H7 (cell line): ENCODE measurements at regions not wholly inside any gene's neighbourhood (a gene's known extent, or its start where the extent isn't known, plus 50 kb on each side); places are given as distances from the start of the nearest gene placed in this dataset.

Experiments used
- DNase-seq: peaks from one replicate; pipeline ENCODE4 v3.0.0; 2012
- H3K27me3 ChIP-seq: 2 replicates; pipeline ENCODE4 v1.6.0; 2011; ENCODE audit warnings: mild to moderate bottlenecking, low read length; ENCODE audit not compliant: control insufficient read depth, insufficient read depth
- H3K36me3 ChIP-seq: replicated peaks from 2 replicates; pipeline ENCODE4 v1.5.1; 2011; ENCODE audit warnings: low read length; ENCODE audit not compliant: control insufficient read depth, insufficient read depth
- H3K4me3 ChIP-seq: 2 replicates; pipeline ENCODE4 v1.5.1; 2011; ENCODE audit warnings: low read depth, mild to moderate bottlenecking, control low read depth, low read length, moderate library complexity; ENCODE audit not compliant: insufficient read depth

DNA sequence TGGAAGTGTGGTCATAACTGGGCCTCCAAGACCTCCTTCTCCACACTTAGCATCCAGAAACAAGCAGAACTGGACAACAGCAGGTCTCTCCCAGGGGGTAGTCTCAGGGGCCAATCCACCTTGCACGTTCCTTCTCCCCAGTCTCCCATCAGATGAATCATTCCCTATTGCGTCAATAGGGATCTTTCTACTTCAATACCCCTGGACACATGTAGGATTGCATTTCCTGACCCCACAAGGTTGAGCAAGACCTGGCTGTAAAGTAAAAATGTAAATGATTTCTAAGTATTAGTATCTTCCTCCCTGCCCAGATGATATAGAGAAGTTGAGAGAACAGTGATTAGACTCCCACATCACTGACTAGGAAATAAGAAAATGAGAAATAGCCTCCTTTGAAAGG, 224.5 kb upstream of the CSF3R start:
- no peak for DNase-seq
- H3K36me3 ChIP-seq = no peaks in the 10 kb centered on the region
- H3K4me3 ChIP-seq = no peak overlapping the region
- H3K27me3 ChIP-seq = peaks cover 4% of the 10 kb centered on the region; the same call in 1 of the 2 replicates

DNA sequence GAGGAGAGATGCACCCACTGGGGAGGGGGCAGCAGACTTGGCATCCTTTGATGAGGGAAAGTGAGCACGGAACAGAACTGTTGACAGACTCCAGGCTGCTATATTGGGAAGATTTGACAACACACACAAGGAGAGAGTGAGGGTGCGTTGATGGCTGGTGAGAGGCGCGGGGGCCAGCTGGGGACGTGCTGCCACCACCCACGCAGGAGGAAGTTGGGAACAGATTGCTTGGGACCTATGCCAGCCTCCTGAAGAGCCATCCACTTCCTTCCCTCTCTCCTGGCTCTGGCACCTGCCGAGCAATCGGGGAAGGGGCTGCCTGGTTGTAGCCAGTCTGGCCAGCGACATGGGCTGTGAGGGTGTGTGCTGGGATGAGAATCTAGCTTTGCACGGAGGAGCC, 223.7 kb upstream of the CSF3R start:
- Histone ChIP-seq H3K27me3 (peaks cover 4% of the 10 kb centered on the region; the same call in 1 of the 2 replicates), H3K36me3 (no peaks in the 10 kb centered on the region), H3K4me3 (no peak overlapping the region)
- no peak for DNase-seq

DNA sequence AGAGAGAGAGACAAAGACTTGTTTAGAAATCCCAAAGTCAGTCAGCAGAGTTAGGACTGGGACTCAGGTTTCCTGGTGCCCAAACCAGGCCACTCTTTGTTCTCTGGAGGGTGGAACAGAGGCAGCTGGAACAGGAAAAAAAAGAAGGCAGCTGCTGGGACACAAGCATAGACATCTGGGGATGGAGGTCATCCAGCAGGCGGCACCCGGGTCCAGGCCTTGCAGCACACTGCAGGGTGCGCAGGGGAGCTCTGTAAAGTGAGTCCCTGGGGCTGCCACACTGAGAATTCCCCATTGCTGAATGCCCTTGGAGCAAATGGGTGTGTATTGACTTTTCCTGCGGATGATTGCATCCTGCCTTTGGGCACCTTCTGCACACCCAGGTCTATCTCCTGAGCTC, 222.9 kb upstream of the CSF3R start:
- peak; percentile 64 for DNase-seq

DNA sequence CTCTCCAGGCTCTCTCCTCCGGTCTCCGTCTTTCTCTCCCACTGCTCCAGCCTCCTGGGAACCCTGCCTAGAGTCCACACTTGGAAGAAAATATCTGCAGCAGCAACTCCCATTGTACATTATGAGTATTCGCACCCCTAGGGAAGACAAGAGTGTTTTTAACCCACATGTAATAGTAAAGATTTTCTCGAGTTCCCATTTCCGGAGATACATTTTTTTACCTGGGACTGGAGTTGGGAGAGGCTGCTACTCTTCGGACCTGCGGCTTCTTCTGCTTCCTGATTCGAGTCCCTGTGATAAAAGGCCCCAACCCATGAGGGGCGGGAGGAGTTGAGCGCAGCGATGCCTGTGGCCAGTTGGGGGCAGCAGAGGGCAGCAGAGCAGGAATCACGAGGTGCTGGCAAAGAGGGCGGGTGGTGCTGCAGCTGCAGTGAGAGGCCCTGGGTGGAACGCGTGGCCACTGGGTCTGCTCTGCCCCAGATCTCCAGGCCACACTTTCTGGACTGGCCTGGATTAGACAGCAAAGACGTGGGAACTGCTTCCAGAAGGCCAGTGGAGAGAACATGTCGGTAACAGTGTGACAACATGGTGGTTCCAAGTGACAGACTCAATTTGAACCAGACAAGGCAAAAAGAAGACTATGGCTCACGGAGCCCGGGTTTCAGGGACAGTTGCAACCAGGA, 221.0 kb upstream of the CSF3R start:
- H3K36me3 ChIP-seq = no peaks in the 10 kb centered on the region
- peaks cover 1% of the 10 kb centered on the region; the same call in 1 of the 2 replicates for H3K27me3 ChIP-seq
- no peak overlapping the region for H3K4me3 ChIP-seq
- peak; percentile 93 for DNase-seq

More for the DNA sequence above, 222.9 kb upstream of the CSF3R start:
- H3K4me3 ChIP-seq = no peak overlapping the region
- H3K27me3 ChIP-seq = peaks cover 4% of the 10 kb centered on the region; the same call in 1 of the 2 replicates
- H3K36me3 ChIP-seq = no peaks in the 10 kb centered on the region

DNA sequence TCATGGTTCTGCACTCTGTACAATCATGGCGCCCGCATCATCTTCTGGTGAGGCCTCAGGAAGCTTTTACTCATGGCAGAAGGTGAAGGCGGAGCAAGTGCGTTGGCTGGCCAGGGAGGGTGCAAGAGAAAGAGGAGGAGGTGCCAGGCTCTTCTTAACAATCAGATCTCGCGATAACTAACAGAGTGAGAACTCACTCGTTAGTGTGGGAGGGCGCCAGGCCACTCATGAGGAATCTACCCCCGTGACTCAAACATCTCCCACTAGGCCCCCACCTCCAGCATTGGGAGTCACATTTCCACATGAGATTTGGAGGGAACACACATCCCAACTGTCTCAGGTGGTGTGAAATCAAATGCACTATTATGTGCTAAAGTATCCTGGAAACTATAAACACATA, 220.2 kb upstream of the CSF3R start:
- no peak for DNase-seq
- Histone ChIP-seq H3K27me3 (peaks cover 1% of the 10 kb centered on the region; the same call in 1 of the 2 replicates), H3K36me3 (no peaks in the 10 kb centered on the region), H3K4me3 (no peak overlapping the region)

DNA sequence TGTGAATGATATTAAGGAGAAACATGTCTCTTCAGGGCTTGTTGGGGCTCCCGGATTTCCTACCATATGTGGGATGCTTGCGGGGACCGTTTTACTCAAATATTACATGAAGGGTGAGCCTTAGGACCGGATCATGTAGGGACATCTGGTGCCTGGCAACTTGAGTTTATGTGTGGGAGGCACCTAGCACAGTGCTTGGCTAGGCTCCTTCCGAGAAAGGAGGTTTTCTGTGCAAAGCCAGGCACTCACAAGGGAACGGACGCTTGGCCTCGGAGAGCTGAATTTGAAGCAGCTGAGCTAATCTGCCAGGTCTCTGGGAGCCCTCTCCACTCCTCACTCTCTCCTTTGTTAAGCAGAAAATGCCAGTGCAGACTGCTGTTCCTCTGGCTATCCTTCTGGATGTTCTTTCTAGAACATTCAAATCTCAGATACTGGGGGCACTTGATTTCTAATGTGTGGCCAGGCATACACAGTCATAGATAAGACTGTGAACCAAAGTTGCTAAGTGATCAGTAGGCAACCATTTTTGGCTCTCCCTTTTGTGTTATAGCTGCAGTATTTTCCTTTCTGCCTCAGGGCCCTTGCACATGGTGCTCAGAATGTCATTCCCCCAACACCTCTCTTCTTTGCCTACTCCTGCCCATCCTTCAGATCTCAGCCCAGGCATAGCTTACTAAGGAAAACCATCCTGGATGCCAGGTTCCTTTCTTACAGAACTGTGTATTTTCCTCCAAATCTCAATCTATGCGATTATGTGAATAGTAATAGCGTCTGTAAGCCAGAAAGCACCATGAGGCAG, 216.6 kb upstream of the CSF3R start:
- Histone ChIP-seq H3K27me3 (no peaks in the 10 kb centered on the region; the same call in 1 of the 2 replicates), H3K4me3 (no peak overlapping the region), H3K36me3 (no peaks in the 10 kb centered on the region)
- DNase-seq = no peak

DNA sequence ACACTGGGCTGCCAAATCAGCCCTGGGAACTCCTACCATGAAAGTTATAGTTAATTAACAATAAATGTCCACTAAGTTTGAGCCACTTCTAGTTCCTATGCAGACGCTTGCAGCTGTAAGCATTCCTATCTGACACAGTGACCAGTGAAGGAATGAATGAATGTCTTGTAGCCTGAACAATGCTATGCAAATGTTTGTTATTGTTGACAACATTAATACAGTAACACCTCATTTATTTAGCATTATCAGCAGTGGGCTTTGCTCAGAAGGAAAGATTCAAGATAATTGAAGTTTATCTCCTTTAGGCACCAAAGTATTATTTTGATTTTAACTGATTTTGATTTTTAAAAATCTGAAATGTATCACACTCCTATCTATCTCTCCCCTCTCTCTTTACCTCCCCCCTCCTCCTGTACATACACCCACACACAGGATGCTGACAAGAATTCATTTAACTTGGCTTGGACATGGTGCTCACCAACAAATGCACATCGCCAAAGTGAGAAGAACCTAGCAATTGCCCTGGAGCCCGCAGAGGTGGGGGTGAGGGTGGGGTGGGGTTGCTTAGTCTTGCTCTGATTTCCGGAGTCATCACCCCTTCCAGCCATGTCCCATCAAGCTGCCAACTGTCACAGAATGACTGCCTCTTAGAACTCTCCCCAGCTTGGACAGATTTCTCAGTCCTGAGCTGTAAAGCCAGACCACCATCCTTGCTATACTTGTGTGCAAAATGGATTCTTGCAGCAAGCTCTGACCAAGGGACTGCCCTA, 215.3 kb upstream of the CSF3R start:
- no peaks in the 10 kb centered on the region for H3K27me3 ChIP-seq
- no peak overlapping the region for H3K4me3 ChIP-seq
- no peak for DNase-seq
- H3K36me3 ChIP-seq = no peaks in the 10 kb centered on the region

DNA sequence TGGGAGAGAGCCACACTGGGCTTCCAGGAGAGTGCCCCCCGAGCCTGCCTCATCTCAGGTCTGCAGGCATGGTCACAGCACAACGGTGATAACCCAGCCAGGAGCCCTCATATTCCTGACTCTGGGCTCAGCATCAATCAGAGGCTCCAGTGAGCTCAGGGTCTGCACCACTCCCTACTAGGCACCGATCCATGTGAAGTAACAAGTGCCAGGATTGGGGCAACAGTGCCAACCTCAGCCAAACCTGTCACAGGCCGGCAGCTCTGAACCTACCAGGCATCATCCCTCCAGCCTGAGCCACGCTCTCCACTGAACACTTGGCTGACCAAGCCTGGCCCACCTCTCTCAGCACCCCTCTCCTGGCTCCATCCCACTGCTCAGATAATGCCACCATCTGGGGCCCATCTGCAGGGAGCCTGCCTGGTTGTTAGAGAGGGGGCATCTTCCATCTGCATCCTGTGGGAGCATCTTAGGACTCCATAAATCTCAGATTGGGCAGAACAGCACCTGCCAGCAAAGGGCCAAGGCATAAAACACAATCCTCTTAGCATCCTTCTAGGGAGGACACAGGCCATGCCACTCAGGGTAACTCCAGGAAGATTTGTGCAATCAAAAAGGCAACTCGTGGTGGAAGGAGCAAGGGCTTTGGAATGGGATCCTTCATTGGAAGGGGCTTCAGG, 213.7 kb upstream of the CSF3R start:
- DNase-seq = no peak
- no peak overlapping the region for H3K4me3 ChIP-seq
- H3K27me3 ChIP-seq = peaks cover 2% of the 10 kb centered on the region; the same call in 1 of the 2 replicates
- no peaks in the 10 kb centered on the region for H3K36me3 ChIP-seq

DNA sequence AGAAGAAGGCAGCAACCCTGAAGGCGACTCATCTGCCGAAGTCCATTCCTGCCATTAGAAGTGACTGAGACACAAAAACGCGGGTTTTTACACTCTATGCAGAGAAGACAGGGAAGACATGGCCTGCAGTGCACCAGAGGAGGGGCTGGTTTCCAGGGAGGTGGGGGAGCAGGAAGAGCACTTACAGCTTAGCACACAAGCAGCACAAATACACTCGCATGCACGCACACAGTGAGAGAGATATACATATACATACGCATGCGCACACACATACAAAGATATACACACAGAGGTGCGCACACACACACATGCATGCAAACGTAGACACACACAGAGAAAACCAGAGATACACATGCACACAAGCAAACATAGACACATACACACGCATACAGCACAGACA, 210.9 kb upstream of the CSF3R start:
- no peaks in the 10 kb centered on the region for H3K36me3 ChIP-seq
- no peak overlapping the region for H3K4me3 ChIP-seq
- DNase-seq = no peak
- H3K27me3 ChIP-seq = peaks cover 2% of the 10 kb centered on the region; the same call in 1 of the 2 replicates

DNA sequence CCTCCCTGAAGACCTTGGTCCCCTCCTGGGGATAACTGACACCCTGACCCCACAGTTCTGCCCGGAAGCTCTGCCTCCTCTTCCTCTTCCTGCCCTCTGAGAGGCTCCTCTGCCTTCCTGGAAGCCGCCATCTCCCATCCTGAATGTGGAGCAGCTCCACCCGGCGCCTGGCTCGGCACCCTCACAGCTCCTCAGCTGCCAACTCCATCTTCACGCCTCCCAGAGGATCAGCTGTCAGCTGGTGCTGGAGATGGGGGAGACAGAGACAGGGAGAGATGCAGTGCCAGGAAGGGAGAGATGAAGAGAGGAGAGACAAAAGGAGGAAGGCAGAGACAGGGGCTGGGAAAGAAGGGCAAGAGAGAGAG, 210.4 kb upstream of the CSF3R start:
- H3K27me3 ChIP-seq = peaks cover 2% of the 10 kb centered on the region; the same call in 1 of the 2 replicates
- no peaks in the 10 kb centered on the region for H3K36me3 ChIP-seq
- H3K4me3 ChIP-seq = no peak overlapping the region
- no peak for DNase-seq

DNA sequence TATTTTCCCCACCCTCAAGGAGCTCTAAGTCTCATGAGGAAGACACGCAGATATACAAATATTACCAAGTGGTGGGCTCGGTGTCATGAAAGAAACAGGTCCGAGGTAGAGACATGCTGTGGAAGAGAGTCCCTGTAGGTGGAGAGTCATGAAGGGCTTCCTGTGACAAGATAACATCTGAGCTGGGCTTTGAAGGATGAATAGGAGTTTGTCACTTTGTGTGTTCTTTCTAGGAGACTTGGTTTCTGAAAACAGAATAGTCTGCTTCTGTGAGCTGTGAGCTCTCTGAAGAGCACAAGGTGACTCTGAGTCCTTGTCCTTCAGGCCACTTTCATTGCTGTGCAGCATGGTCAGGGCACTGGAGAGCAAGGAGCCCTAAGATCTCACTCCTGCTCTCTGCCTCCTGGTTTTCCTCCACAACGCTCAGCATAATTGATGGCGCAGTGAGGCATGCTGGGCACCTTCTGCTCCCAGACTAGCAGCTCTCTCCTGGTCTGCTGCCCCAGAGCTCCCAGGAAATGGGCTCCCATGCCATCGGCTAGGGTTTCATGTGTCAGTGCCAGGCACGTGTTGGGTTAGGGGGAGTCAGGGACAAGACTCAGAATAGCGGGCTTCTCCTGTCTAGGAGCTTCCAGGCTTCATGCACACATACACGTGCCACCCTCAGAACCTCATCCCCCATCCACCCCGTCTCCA, 209.9 kb upstream of the CSF3R start:
- Histone ChIP-seq H3K36me3 (no peaks in the 10 kb centered on the region), H3K4me3 (no peak overlapping the region), H3K27me3 (peaks cover 6% of the 10 kb centered on the region; the same call in 1 of the 2 replicates)
- no peak for DNase-seq

DNA sequence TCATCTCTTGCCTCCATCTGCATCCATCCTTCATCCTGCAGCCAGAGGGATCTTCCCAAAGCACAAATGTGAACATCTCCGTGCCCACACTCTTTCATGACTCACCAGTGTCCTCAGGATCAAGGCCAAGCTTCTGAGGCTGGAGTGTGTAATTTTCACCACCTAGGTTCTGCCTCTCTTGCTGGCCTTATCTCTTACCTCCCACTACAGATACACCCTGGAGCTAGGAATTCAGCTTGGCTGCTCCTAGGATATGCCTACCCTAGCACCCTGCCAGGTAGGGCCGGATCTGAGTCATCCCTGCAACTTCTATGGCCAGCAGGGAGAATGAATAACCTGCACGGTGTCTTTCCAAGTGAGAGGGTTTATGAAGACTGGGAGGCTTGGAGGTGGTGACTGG, 208.7 kb upstream of the CSF3R start:
- Histone ChIP-seq H3K36me3 (no peaks in the 10 kb centered on the region), H3K4me3 (no peak overlapping the region), H3K27me3 (peaks cover 9% of the 10 kb centered on the region)
- no peak for DNase-seq

DNA sequence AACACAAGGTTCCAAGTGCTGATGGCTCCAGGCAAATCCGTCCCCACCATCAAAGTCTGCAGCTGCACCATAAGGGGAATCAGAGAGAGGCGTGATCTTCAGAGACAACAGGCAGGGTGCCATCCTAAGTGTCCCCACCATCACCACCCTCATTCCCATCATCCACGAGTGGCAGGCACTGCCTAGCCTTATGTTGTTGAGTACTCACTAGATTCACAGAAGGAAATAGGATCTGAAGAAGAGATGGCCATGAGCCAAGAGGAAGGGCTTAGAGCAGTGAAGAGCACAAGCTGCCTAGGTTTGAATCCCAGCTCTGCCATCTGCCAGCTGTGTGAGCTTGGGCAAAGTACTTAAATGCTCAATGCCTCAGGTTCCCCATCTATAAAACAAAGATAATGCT, 207.3 kb upstream of the CSF3R start:
- no peaks in the 10 kb centered on the region for H3K36me3 ChIP-seq
- peaks cover 9% of the 10 kb centered on the region for H3K27me3 ChIP-seq
- no peak for DNase-seq

DNA sequence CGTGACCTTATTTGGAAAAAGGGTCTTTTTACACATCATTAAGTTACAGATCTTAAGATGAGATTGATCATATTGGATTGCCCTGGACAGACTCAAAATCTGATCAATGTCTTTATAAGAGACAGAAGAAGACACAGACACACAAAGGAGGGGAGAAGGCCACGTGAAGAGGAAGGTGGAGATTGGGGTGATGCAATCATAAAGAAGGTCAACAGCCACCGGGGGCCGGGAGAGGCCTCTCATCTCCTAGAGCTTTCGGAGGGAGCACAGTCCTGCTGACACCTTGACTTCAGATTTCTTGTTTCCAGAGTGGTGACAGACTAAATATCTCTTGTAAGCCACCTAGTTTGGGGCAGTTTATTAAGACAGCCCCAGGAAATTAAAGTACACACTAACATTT, 204.6 kb upstream of the CSF3R start:
- Histone ChIP-seq H3K4me3 (no peak overlapping the region), H3K36me3 (no peaks in the 10 kb centered on the region), H3K27me3 (peaks cover 7% of the 10 kb centered on the region)
- no peak for DNase-seq

More for the DNA sequence above, 207.3 kb upstream of the CSF3R start:
- no peak overlapping the region for H3K4me3 ChIP-seq
